OCI-LY1 (cell line): ENCODE measurements at regions not wholly inside any gene's neighbourhood (a gene's known extent, or its start where the extent isn't known, plus 50 kb on each side); places are given as distances from the start of the nearest gene placed in this dataset.

Experiments
- H2AFZ ChIP-seq: fragments of 200-600 bp; sonication (generic), shearing (Covaris generic); 2 replicates; pipeline ENCODE4 v1.6.0; 2014; ENCODE audit warnings: antibody characterized with exemption, mild to moderate bottlenecking, low read length
- H3F3A ChIP-seq: fragments of 200-600 bp; sonication (generic), shearing (Covaris generic); 2 replicates; pipeline ENCODE4 v1.6.0; 2014; ENCODE audit warnings: mild to moderate bottlenecking, antibody characterized with exemption, low read length, moderate library complexity; ENCODE audit not compliant: insufficient read depth
- H3K27ac ChIP-seq: fragments of 200-600 bp; sonication (generic); 2 replicates; pipeline ENCODE4 v1.5.1; 2014; ENCODE audit warnings: low read length, mixed run types, mild to moderate bottlenecking, low read depth; ENCODE audit not compliant: poor library complexity, severe bottlenecking
- H3K27me3 ChIP-seq: fragments of 200-600 bp; sonication (generic); 2 replicates; pipeline ENCODE4 v1.6.0; 2014; ENCODE audit warnings: antibody characterized with exemption, mild to moderate bottlenecking, low read length, moderate library complexity; ENCODE audit not compliant: insufficient read depth
- H3K36me3 ChIP-seq: fragments of 200-600 bp; sonication (generic); 2 replicates; pipeline ENCODE4 v1.6.1; 2014; ENCODE audit warnings: mild to moderate bottlenecking, antibody characterized with exemption, low read length, moderate library complexity, mixed read lengths; ENCODE audit not compliant: insufficient read depth
- H3K4me1 ChIP-seq: fragments of 200-600 bp; sonication (generic); 2 replicates; pipeline ENCODE4 v1.5.1; 2014; ENCODE audit warnings: mild to moderate bottlenecking, low read length, moderate library complexity; ENCODE audit not compliant: insufficient read depth, severe bottlenecking
- H3K4me2 ChIP-seq: fragments of 200-600 bp; sonication (generic), shearing (Covaris generic); 2 replicates; pipeline ENCODE4 v1.6.1; 2014; ENCODE audit warnings: low read length
- H3K4me3 ChIP-seq: fragments of 200-600 bp; sonication (generic); 2 replicates; pipeline ENCODE4 v1.5.1; 2014; ENCODE audit warnings: low read length, low read depth, mild to moderate bottlenecking, mixed read lengths; ENCODE audit not compliant: poor library complexity, severe bottlenecking
- H3K79me2 ChIP-seq: fragments of 200-600 bp; shearing (Covaris generic); 2 replicates; pipeline ENCODE4 v1.6.1; 2016; ENCODE audit warnings: mixed run types, low read length, mixed read lengths; ENCODE audit not compliant: insufficient read depth
- H3K9ac ChIP-seq: fragments of 200-600 bp; sonication (generic), shearing (Covaris generic); 2 replicates; pipeline ENCODE4 v1.6.1; 2014; ENCODE audit warnings: mild to moderate bottlenecking, low read length, mixed read lengths
- H3K9me2 ChIP-seq: fragments of 200-600 bp; sonication (generic), shearing (Covaris generic); 2 replicates; pipeline ENCODE4 v1.6.1; 2014; ENCODE audit warnings: low read depth, mild to moderate bottlenecking, low read length, mixed read lengths
- H3K9me3 ChIP-seq: fragments of 200-600 bp; shearing (Covaris generic); 2 replicates; pipeline ENCODE4 v1.6.1; 2014; ENCODE audit warnings: low read length, mixed read lengths
- H4K20me1 ChIP-seq: fragments of 200-600 bp; sonication (generic), shearing (Covaris generic); 2 replicates; pipeline ENCODE4 v1.6.0; 2016; ENCODE audit warnings: mild to moderate bottlenecking, low read length; ENCODE audit not compliant: insufficient read depth
- EZH2 ChIP-seq: fragments of 200-600 bp; sonication (generic), shearing (Covaris generic); IDR thresholded peaks from 2 replicates; pipeline ENCODE4 v1.8.0; 2017; ENCODE audit warnings: borderline replicate concordance, mixed run types, mild to moderate bottlenecking, antibody characterized with exemption, low read length, moderate library complexity, mixed read lengths
- TF ChIP-seq, protein P1 (sequence below): fragments of 200-600 bp; sonication (generic), shearing (Covaris generic); IDR thresholded peaks from 2 replicates; pipeline ENCODE4 v1.5.1; 2017; ENCODE audit warnings: mild to moderate bottlenecking, antibody characterized with exemption, low read length, moderate library complexity, mixed read lengths

DNA sequence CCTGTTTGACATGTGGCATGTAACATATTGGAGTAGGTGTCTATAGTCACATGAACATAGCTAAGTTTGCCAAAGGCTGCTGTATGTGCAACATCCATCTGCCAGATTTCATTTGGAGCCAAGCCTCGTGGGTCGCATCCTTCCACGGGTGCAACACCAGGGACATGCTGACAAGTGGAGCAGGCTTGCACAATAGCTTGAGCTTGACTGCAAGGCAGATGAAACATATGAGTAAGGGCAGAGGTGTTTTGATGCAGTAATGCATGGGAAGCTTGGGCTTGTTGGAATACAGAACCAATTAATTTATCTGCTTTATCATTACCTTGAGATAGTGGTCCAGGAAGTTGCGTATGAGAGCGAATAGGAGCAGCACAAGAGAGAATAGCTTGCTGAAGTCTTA lies 74.1 kb upstream of the BTN3A2 start:
- Histone ChIP-seq H3K9me2 (no peaks in the 10 kb centered on the region), H3K4me1 (peaks cover 3% of the 10 kb centered on the region), H3K27me3 (no peaks in the 10 kb centered on the region), H3K79me2 (no peaks in the 10 kb centered on the region), H3K27ac (no peak overlapping the region), H4K20me1 (no peaks in the 10 kb centered on the region), H3K36me3 (no peaks in the 10 kb centered on the region; the same call in 1 of the 2 replicates), H3K4me3 (no peak overlapping the region), H3K9ac (no peak overlapping the region), H3K9me3 (peaks cover 8% of the 10 kb centered on the region; the same call in 1 of the 2 replicates), H3K4me2 (no peak overlapping the region), H3F3A (no peaks in the 10 kb centered on the region), H2AFZ (no peak overlapping the region)
- TF ChIP-seq, protein P1, sequence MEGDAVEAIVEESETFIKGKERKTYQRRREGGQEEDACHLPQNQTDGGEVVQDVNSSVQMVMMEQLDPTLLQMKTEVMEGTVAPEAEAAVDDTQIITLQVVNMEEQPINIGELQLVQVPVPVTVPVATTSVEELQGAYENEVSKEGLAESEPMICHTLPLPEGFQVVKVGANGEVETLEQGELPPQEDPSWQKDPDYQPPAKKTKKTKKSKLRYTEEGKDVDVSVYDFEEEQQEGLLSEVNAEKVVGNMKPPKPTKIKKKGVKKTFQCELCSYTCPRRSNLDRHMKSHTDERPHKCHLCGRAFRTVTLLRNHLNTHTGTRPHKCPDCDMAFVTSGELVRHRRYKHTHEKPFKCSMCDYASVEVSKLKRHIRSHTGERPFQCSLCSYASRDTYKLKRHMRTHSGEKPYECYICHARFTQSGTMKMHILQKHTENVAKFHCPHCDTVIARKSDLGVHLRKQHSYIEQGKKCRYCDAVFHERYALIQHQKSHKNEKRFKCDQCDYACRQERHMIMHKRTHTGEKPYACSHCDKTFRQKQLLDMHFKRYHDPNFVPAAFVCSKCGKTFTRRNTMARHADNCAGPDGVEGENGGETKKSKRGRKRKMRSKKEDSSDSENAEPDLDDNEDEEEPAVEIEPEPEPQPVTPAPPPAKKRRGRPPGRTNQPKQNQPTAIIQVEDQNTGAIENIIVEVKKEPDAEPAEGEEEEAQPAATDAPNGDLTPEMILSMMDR = no peak
- no peak for TF ChIP-seq EZH2

DNA sequence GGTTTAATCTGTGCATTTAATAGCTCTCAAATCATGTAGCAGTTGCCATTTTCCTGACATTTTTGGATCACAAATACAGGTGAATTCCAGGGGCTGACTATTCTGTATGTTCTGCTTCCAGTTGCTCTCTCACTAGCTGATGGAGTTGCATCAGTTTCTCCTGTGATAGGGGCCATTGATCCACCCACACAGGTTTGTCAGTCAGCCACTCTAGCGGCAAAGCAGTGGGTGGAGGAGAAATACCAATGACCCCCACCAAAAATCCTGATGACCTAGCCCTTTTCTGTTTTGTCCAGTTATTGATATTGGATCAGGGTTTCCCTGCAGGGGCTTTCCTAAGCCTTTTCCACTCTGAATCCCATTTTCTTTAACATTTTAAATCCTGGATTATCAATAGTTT lies 72.3 kb upstream of the BTN3A2 start:
- H3K27me3 ChIP-seq = no peaks in the 10 kb centered on the region
- no peak overlapping the region for H3K4me2 ChIP-seq
- no peaks in the 10 kb centered on the region for H3K4me1 ChIP-seq
- H3K9me2 ChIP-seq = no peaks in the 10 kb centered on the region
- H2AFZ ChIP-seq = no peak overlapping the region
- no peaks in the 10 kb centered on the region; the same call in 1 of the 2 replicates for H3K36me3 ChIP-seq
- H3K9ac ChIP-seq = no peak overlapping the region
- H3K9me3 ChIP-seq = peaks cover 5% of the 10 kb centered on the region; the same call in 1 of the 2 replicates
- H4K20me1 ChIP-seq = no peaks in the 10 kb centered on the region
- H3K4me3 ChIP-seq = no peak overlapping the region
- H3F3A ChIP-seq = no peaks in the 10 kb centered on the region
- TF ChIP-seq EZH2 = no peak
- TF ChIP-seq, protein P1 = no peak
- no peaks in the 10 kb centered on the region for H3K79me2 ChIP-seq
- H3K27ac ChIP-seq = no peak overlapping the region

DNA sequence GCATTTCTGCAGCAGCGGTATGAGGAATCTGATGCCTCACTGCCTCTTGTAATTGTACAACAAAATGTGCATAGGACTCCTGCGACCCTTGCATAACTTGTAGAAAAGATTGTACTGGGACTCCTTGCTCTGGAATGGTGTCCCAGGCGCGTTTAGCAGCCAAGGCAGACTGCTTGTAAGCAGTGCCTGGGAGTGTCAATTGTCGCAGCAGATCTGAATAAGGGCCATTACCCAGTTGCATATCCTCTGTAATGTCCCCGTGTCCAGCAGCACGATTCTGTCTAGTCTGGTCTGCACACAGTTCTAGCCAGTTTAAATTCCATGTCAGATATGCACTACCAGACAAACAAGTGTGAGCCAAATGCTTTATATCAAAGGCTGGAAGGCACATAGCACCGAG lies 70.7 kb upstream of the BTN3A2 start:
- H3K27ac ChIP-seq = no peak overlapping the region
- H3K79me2 ChIP-seq = no peaks in the 10 kb centered on the region
- no peaks in the 10 kb centered on the region for H3K9me2 ChIP-seq
- H3K36me3 ChIP-seq = no peaks in the 10 kb centered on the region; the same call in 1 of the 2 replicates
- H2AFZ ChIP-seq = no peak overlapping the region
- no peaks in the 10 kb centered on the region for H4K20me1 ChIP-seq
- TF ChIP-seq, protein P1 = no peak
- TF ChIP-seq EZH2 = no peak
- no peak overlapping the region for H3K4me2 ChIP-seq
- H3K4me1 ChIP-seq = no peaks in the 10 kb centered on the region
- no peak overlapping the region for H3K4me3 ChIP-seq
- no peaks in the 10 kb centered on the region for H3K9me3 ChIP-seq
- no peak overlapping the region for H3K9ac ChIP-seq
- no peaks in the 10 kb centered on the region for H3F3A ChIP-seq
- H3K27me3 ChIP-seq = no peaks in the 10 kb centered on the region
